HL-60 (cell line): ENCODE measurements at regions not wholly inside any gene's neighbourhood (a gene's known extent, or its start where the extent isn't known, plus 50 kb on each side); places are given as distances from the start of the nearest gene placed in this dataset.

Experiments used
- GABPA ChIP-seq: IDR thresholded peaks from 2 replicates; pipeline ENCODE4 v1.6.1; 2012; ENCODE audit warnings: low read depth
- POLR2AphosphoS5 ChIP-seq: IDR thresholded peaks from 2 replicates; pipeline ENCODE4 v1.6.1; 2012; ENCODE audit warnings: low read depth
- SPI1 ChIP-seq: IDR thresholded peaks from 2 replicates; pipeline ENCODE4 v1.6.1; 2012; ENCODE audit warnings: low read depth, mild to moderate bottlenecking, borderline replicate concordance
- TF ChIP-seq, protein P1 (sequence below): IDR thresholded peaks from 2 replicates; pipeline ENCODE4 v1.6.1; 2012; ENCODE audit warnings: low read depth; ENCODE audit not compliant: insufficient replicate concordance
- TF ChIP-seq, protein P2 (sequence below): IDR thresholded peaks from one replicate; pipeline ENCODE4 v1.5.1; 2011; ENCODE audit warnings: low read length, control low read depth, inconsistent platforms; ENCODE audit not compliant: insufficient read depth

DNA sequence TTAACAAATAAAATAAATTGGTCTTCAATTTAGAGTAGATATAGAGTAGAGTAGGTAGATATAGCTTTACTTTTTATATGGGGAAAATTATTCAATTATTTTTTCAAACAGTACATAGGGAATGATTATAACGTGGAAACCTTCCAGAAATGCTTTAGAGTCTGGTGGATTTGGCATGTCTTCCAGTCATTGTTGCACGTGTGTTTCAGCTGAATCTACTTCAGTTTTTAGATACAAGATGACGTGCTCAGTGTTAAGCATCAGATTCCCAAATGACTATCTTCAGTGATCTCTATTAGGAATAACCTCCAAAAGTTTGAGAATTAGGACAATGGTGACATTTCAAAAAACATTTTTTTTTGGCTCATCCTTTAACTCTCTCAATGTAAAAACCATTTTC is 616.9 kb downstream of the ANKRD50 start:
- TF ChIP-seq, protein P1, sequence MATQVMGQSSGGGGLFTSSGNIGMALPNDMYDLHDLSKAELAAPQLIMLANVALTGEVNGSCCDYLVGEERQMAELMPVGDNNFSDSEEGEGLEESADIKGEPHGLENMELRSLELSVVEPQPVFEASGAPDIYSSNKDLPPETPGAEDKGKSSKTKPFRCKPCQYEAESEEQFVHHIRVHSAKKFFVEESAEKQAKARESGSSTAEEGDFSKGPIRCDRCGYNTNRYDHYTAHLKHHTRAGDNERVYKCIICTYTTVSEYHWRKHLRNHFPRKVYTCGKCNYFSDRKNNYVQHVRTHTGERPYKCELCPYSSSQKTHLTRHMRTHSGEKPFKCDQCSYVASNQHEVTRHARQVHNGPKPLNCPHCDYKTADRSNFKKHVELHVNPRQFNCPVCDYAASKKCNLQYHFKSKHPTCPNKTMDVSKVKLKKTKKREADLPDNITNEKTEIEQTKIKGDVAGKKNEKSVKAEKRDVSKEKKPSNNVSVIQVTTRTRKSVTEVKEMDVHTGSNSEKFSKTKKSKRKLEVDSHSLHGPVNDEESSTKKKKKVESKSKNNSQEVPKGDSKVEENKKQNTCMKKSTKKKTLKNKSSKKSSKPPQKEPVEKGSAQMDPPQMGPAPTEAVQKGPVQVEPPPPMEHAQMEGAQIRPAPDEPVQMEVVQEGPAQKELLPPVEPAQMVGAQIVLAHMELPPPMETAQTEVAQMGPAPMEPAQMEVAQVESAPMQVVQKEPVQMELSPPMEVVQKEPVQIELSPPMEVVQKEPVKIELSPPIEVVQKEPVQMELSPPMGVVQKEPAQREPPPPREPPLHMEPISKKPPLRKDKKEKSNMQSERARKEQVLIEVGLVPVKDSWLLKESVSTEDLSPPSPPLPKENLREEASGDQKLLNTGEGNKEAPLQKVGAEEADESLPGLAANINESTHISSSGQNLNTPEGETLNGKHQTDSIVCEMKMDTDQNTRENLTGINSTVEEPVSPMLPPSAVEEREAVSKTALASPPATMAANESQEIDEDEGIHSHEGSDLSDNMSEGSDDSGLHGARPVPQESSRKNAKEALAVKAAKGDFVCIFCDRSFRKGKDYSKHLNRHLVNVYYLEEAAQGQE: no peak
- TF ChIP-seq, protein P2, sequence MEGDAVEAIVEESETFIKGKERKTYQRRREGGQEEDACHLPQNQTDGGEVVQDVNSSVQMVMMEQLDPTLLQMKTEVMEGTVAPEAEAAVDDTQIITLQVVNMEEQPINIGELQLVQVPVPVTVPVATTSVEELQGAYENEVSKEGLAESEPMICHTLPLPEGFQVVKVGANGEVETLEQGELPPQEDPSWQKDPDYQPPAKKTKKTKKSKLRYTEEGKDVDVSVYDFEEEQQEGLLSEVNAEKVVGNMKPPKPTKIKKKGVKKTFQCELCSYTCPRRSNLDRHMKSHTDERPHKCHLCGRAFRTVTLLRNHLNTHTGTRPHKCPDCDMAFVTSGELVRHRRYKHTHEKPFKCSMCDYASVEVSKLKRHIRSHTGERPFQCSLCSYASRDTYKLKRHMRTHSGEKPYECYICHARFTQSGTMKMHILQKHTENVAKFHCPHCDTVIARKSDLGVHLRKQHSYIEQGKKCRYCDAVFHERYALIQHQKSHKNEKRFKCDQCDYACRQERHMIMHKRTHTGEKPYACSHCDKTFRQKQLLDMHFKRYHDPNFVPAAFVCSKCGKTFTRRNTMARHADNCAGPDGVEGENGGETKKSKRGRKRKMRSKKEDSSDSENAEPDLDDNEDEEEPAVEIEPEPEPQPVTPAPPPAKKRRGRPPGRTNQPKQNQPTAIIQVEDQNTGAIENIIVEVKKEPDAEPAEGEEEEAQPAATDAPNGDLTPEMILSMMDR: no peak
- no peak for TF ChIP-seq POLR2AphosphoS5
- TF ChIP-seq SPI1: no peak
- no peak for TF ChIP-seq GABPA
